Upper lobe of right lung (tissue), 1 donor: ENCODE measurements at regions not wholly inside any gene's neighbourhood (a gene's known extent, or its start where the extent isn't known, plus 50 kb on each side); places are given as distances from the start of the nearest gene placed in this dataset.

ENCODE experiments used
- ATAC-seq: fragments of 200-7000 bp; cut with Tn5 transposase; one replicate; pipeline ENCODE4 v1.9.1; 2020; ENCODE audit warnings: mild to moderate bottlenecking, moderate library complexity
- DNase-seq: peaks from one replicate; pipeline ENCODE4 v3.0.0-alpha.2; 2020
- H3K27ac ChIP-seq: fragments of 200-600 bp; one replicate; pipeline ENCODE4 v1.8.0; 2022
- H3K27me3 ChIP-seq: fragments of 200-600 bp; one replicate; pipeline ENCODE4 v1.8.0; 2022; ENCODE audit warnings: mild to moderate bottlenecking
- H3K36me3 ChIP-seq: fragments of 200-600 bp; one replicate; pipeline ENCODE4 v1.8.0; 2022
- H3K4me1 ChIP-seq: fragments of 200-600 bp; one replicate; pipeline ENCODE4 v1.8.0; 2022
- H3K4me3 ChIP-seq: fragments of 200-600 bp; one replicate; pipeline ENCODE4 v1.8.0; 2022; ENCODE audit warnings: mild to moderate bottlenecking
- H3K9me3 ChIP-seq: fragments of 200-600 bp; one replicate; pipeline ENCODE4 v1.8.0; 2022
- CTCF ChIP-seq: fragments of 200-600 bp; IDR thresholded peaks from one replicate; pipeline ENCODE4 v1.8.0; 2022; ENCODE audit warnings: antibody characterized with exemption
- intact Hi-C: fragments of 100-400 bp; cut with DNase I; formaldehyde crosslinking; loops from one replicate; pipeline ENCODE4 v1.11.0; 2022
- donor health status: DM: no; HTN: yes; CAD: no; lungs with severe emphysema.

GRCh38 chrX:43553257-43553656 lies 102.8 kb upstream of the MAOA start:
- no peaks in the 10 kb centered on the region for H3K4me1 ChIP-seq
- ATAC-seq: no peak
- no peaks in the 10 kb centered on the region for H3K9me3 ChIP-seq
- intact Hi-C loops: no loop called here
- no peak overlapping the region for H3K27ac ChIP-seq
- TF ChIP-seq CTCF: no peak
- no peaks in the 10 kb centered on the region for H3K36me3 ChIP-seq
- no peak overlapping the region for H3K4me3 ChIP-seq
- no peak for DNase-seq
- no peaks in the 10 kb centered on the region for H3K27me3 ChIP-seq

GRCh38 chrX:43556207-43556606 lies 99.9 kb upstream of the MAOA start:
- DNase-seq (no peak), ATAC-seq (peak; percentile 55)
- H3K36me3 ChIP-seq: no peaks in the 10 kb centered on the region
- intact Hi-C loops: no loop called here
- H3K27ac ChIP-seq: no peak overlapping the region
- no peaks in the 10 kb centered on the region for H3K9me3 ChIP-seq
- no peak for TF ChIP-seq CTCF
- no peak overlapping the region for H3K4me3 ChIP-seq
- no peaks in the 10 kb centered on the region for H3K27me3 ChIP-seq
- no peaks in the 10 kb centered on the region for H3K4me1 ChIP-seq

- no peaks in the 10 kb centered on the region for H3K9me3 ChIP-seq
- no peaks in the 10 kb centered on the region for H3K36me3 ChIP-seq
- intact Hi-C loops: no loop called here
- DNase-seq: no peak
- no peaks in the 10 kb centered on the region for H3K4me1 ChIP-seq
- no peak overlapping the region for H3K4me3 ChIP-seq
- peak; percentile 59 for TF ChIP-seq CTCF
- H3K27ac ChIP-seq: no peak overlapping the region
- ATAC-seq: peak; percentile 70
- H3K27me3 ChIP-seq: no peaks in the 10 kb centered on the region
These were observed 98.3 kb upstream of the MAOA start for GRCh38 chrX:43557792-43558191.

GRCh38 chrX:43559644-43560043 lies 96.5 kb upstream of the MAOA start:
- Histone ChIP-seq H3K9me3 (no peaks in the 10 kb centered on the region), H3K36me3 (no peaks in the 10 kb centered on the region), H3K4me3 (no peak overlapping the region), H3K27me3 (no peaks in the 10 kb centered on the region), H3K4me1 (no peaks in the 10 kb centered on the region), H3K27ac (no peak overlapping the region)
- DNase-seq: no peak
- TF ChIP-seq CTCF: peak; percentile 59
- ATAC-seq: peak; percentile 86
- intact Hi-C loops: loop anchor here (5.0 kb wide), 1 partner anchor 193 kb away; no protein-coding TSS in a partner anchor

- no peak for TF ChIP-seq CTCF
- Histone ChIP-seq H3K4me3 (no peak overlapping the region), H3K27ac (no peak overlapping the region), H3K36me3 (no peaks in the 10 kb centered on the region), H3K9me3 (no peaks in the 10 kb centered on the region), H3K4me1 (no peaks in the 10 kb centered on the region), H3K27me3 (no peaks in the 10 kb centered on the region)
- intact Hi-C loops: loop anchor here (5.0 kb wide), 1 partner anchor 192 kb away; no protein-coding TSS in a partner anchor
- ATAC-seq (no peak), DNase-seq (no peak)
These were observed 95.7 kb upstream of the MAOA start for GRCh38 chrX:43560247-43560946.
